Activated naive CD8-positive, alpha-beta T cell treated with anti-CD3 and anti-CD28 coated beads, Interleukin-2, amount 50 U/mL, for 24 hours (primary cell): ENCODE measurements at regions not wholly inside any gene's neighbourhood (a gene's known extent, or its start where the extent isn't known, plus 50 kb on each side); places are given as distances from the start of the nearest gene placed in this dataset.
"Not testable (repeated sequence)": the region's sequence is repeated elsewhere in the genome, so short reads cannot be mapped to it uniquely, and the experiment has no call there.

Experiments used
- ATAC-seq: fragments of 150-1000 bp; cut with Tn5 transposase; one replicate; pipeline ENCODE4 v1.10.0; 2021
- DNase-seq: peaks from one replicate; pipeline ENCODE4 v3.0.0; 2021
- H3K27ac Mint-ChIP-seq: one replicate; pipeline ENCODE4 v1.8.0; 2021; ENCODE audit warnings: mild to moderate bottlenecking, mixed read lengths
- H3K27me3 Mint-ChIP-seq: one replicate; pipeline ENCODE4 v1.8.0; 2021; ENCODE audit warnings: mixed read lengths
- H3K36me3 Mint-ChIP-seq: one replicate; pipeline ENCODE4 v1.8.0; 2021; ENCODE audit warnings: low read depth, mixed read lengths
- H3K4me1 Mint-ChIP-seq: one replicate; pipeline ENCODE4 v1.8.0; 2021; ENCODE audit warnings: mixed read lengths
- H3K4me3 Mint-ChIP-seq: one replicate; pipeline ENCODE4 v1.8.0; 2021; ENCODE audit warnings: mild to moderate bottlenecking, moderate library complexity, mixed read lengths
- H3K9me3 Mint-ChIP-seq: one replicate; pipeline ENCODE4 v1.8.0; 2021; ENCODE audit warnings: mixed read lengths

DNA sequence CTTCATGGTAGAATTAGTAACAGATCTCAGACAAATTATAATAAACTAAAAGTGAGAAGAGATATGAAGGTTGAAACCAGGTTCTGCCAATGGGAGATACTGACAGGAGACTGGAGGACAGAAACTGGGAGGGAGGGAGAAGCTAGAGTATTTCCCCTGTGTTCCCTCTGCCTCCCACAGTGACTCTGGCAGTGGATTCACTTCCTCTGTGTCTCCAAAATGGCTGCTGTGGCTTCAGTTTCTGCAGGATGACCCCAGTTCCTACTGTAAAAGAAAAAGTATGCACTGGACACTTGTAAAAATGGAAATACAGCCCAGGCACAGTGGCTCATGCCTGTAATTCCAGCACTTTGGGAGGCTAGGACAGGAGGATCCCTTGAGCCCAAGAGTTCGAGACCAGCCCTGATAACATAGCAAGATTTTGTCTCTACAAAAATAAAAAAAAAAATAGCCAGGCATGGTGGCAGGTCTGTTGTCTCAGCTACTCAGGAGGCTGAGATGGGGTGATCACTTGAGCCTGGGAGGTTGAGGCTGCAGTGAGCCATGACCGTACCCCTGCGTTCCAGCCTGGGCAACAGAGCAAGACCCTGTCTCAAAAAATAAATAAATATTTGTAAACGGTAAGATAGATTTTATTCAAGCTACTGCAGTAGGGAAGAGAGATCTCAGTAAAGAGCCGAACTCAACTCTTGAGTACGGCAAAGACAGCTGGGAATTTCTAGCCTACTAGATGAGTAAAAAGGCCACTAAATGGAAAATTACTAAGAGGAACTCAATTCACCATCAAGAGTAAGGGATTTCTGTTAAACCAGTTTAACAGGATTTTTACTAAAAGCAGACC lies 156.6 kb upstream of the TRIM24 start:
- Mint-ChIP-seq H3K36me3 (no peaks in the 10 kb centered on the region), H3K27me3 (no peaks in the 10 kb centered on the region), H3K27ac (no peak overlapping the region), H3K9me3 (no peaks in the 10 kb centered on the region), H3K4me1 (no peaks in the 10 kb centered on the region), H3K4me3 (no peak overlapping the region)
- ATAC-seq (no peak), DNase-seq (no peak)

DNA sequence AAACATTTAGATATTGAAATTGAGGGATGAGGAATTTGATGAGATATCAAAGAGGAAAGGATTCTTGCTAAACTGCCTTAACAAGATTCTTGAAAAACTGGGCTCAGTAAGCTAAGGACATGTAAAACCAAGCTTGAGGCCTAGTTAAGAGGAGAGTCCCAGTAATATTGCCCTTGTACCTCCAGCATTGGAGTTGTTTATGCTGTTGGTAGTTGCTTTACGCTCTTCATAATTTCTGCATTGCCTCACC lies 156.1 kb upstream of the TRIM24 start:
- Mint-ChIP-seq H3K9me3 (no peaks in the 10 kb centered on the region), H3K4me1 (no peaks in the 10 kb centered on the region), H3K27ac (no peak overlapping the region), H3K4me3 (no peak overlapping the region), H3K36me3 (no peaks in the 10 kb centered on the region), H3K27me3 (no peaks in the 10 kb centered on the region)
- DNase-seq (no peak), ATAC-seq (no peak)

DNA sequence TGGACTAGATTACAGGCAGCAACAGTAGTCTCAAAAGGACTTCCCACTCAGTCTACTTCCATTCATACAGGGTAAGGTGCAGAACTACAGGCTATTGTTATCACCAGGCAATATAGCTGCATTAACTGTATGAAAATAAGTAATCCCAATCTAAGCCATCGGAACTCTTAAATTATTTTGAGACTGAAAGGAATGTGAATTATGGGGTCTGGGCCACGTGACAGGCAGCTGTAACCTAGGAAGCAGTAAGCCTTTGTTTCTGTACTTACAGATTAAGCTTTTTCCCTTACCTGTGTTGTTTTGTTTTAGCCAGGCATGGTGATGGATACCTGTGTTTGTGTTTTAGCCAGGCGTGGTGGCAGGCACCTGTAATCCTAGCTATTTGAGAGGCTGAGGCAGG lies 152.4 kb upstream of the TRIM24 start:
- DNase-seq (no peak), ATAC-seq (no peak)
- Mint-ChIP-seq H3K36me3 (no peaks in the 10 kb centered on the region), H3K4me3 (no peak overlapping the region), H3K27me3 (no peaks in the 10 kb centered on the region), H3K27ac (no peak overlapping the region), H3K4me1 (no peaks in the 10 kb centered on the region), H3K9me3 (no peaks in the 10 kb centered on the region)

DNA sequence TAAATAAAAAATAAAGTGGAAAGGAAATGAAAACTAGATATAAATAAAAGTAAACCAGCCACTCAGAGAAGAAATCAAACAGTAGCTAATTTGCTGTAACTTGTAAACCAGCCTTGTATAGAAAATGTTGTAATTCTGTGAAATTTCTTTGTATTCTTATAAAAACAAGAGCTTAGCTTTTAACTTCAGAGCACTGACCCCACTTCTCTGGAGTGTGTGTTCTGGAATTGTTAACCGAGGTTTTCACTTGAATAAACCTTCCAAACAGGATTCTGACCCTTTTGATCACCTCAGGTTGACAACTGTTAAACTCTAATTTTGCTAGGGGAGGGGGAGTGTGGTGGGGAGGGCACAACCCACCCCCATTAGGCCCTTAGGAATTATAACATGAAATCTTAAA lies 151.9 kb upstream of the TRIM24 start:
- no peaks in the 10 kb centered on the region for H3K4me1 Mint-ChIP-seq
- no peak overlapping the region for H3K4me3 Mint-ChIP-seq
- DNase-seq = no peak
- H3K9me3 Mint-ChIP-seq = no peaks in the 10 kb centered on the region
- no peaks in the 10 kb centered on the region for H3K27me3 Mint-ChIP-seq
- no peaks in the 10 kb centered on the region for H3K36me3 Mint-ChIP-seq
- no peak for ATAC-seq
- H3K27ac Mint-ChIP-seq = no peak overlapping the region

DNA sequence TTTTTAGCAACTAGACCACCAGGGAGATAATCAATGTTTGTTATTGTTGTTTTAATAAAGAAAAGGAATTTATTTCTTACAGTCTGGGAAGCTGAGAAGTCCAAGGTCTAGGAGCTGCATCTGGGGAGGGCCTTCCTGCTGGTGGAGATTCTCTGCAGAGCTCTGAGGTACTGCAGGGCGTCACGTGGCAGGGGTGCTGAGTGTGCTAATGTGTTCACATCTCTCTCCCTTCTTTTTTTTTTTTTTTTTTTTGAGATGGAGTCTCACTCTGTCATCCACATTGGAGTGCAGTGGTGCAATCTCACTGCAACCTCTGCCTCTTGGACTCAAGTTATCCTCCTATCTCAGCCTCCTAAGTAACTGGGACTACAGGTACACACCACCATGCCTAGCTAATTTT lies 150.9 kb upstream of the TRIM24 start:
- peaks cover 2% of the 10 kb centered on the region for H3K4me1 Mint-ChIP-seq
- no peak for ATAC-seq
- no peak overlapping the region for H3K27ac Mint-ChIP-seq
- no peak for DNase-seq
- H3K4me3 Mint-ChIP-seq = no peak overlapping the region
- no peaks in the 10 kb centered on the region for H3K36me3 Mint-ChIP-seq
- H3K9me3 Mint-ChIP-seq = peaks cover 2% of the 10 kb centered on the region
- no peaks in the 10 kb centered on the region for H3K27me3 Mint-ChIP-seq

DNA sequence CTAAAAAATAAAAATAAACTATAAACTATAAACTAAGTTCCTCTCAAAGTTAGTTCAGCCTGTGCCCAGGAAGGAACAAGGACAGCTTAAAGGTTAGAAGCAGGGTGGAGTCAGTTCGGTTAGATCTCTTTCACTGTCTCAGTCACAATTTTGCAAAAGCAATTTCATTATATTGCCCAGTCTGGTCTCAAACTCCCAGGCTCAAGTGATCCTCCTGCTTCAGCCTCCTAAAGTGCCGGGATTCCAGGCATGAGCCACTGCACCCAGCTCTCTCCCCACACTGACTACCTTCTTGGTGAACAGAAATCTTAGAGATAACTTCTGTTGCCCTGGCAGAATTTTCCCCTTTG lies 146.3 kb upstream of the TRIM24 start:
- Mint-ChIP-seq H3K9me3 (peaks cover 4% of the 10 kb centered on the region), H3K36me3 (no peaks in the 10 kb centered on the region), H3K27ac (no peak overlapping the region), H3K4me1 (peaks cover 4% of the 10 kb centered on the region), H3K4me3 (no peak overlapping the region), H3K27me3 (peaks cover 3% of the 10 kb centered on the region)
- ATAC-seq = no peak
- DNase-seq = no peak

DNA sequence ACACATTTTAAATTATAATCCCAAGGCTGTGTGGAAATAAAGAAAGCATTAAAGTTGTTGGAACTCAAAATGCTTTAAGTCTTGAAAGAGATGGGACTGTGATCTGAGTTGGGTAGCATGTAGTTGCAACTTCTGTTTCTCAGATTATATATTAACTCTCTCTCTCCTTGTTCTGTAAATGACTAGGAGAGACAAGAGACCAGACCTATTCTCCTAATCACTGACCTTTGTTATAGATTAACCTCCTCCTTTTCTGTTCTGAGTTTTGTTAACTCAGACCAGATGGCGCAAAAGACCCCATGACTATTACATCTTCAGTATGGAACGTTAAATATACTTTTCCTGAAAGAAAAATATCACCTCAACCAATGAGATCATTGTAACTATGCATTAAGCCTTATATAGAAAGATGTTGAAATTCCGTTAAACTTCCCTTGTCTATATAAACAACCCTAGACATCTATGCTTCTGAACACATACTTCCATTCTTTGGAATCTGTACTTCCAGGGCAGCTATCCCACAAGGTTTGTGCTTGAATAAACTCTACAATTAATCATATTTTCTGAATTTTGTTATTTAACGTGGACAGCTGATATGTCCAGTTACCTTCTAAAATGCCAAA lies 143.5 kb upstream of the TRIM24 start:
- no peak for DNase-seq
- ATAC-seq = no peak
- Mint-ChIP-seq H3K36me3 (no peaks in the 10 kb centered on the region), H3K27me3 (peaks cover 5% of the 10 kb centered on the region), H3K27ac (no peak overlapping the region), H3K4me3 (no peak overlapping the region), H3K9me3 (peaks cover 5% of the 10 kb centered on the region), H3K4me1 (peaks cover 4% of the 10 kb centered on the region)

DNA sequence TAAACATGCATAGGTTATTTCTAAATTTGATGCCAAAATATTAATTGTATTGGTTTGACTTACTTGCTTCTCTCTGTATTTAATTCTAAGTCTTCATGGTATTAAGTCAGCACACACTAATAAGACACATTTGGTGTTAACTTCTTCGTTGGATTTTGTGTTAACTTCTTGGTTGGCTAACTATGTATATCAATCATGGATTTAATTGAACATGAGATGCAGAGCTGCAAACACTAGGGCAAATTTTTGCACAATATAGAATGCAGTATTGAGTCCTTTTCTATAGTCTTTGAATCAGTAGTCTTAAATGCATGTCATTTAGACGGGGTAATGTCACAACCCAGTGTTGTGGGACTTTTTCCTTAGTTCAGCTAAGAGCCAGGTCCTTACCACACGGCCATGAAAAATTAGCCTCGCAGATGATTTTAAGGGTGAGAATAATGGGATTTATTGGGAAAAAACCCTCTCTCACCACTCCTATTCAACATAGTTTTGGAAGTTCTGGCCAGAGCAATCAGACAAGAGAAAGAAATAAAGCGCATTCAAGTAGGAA lies 142.9 kb upstream of the TRIM24 start:
- H3K36me3 Mint-ChIP-seq = peaks cover 2% of the 10 kb centered on the region
- no peak overlapping the region for H3K4me3 Mint-ChIP-seq
- DNase-seq (no peak), ATAC-seq (no peak)
- H3K27ac Mint-ChIP-seq = no peak overlapping the region
- peaks cover 7% of the 10 kb centered on the region for H3K27me3 Mint-ChIP-seq
- peaks cover 4% of the 10 kb centered on the region for H3K4me1 Mint-ChIP-seq
- H3K9me3 Mint-ChIP-seq = peaks cover 7% of the 10 kb centered on the region

DNA sequence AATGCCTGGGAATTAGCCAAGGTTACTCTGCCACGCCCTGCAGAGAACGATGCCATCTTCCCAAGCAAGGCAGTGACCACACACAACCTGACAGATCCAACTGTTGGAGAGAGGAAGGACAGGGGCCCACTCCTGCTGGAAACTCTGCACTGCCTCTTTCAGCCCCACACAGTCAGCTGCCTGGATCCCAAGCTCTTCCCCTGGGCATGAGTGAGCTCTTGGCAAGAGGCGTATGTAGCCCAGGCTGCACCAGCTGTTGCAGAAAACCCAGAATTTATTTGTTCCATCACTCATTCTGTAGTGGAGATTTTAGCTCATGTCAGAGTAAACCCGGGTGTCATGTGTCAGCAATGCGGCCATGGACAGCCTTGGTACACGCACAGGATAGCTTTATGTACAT lies 135.1 kb upstream of the TRIM24 start:
- peaks cover 4% of the 10 kb centered on the region for H3K27me3 Mint-ChIP-seq
- H3K4me1 Mint-ChIP-seq = no peaks in the 10 kb centered on the region
- peaks cover 2% of the 10 kb centered on the region for H3K36me3 Mint-ChIP-seq
- ATAC-seq (no peak), DNase-seq (no peak)
- no peak overlapping the region for H3K4me3 Mint-ChIP-seq
- no peak overlapping the region for H3K27ac Mint-ChIP-seq
- peaks cover 29% of the 10 kb centered on the region for H3K9me3 Mint-ChIP-seq

DNA sequence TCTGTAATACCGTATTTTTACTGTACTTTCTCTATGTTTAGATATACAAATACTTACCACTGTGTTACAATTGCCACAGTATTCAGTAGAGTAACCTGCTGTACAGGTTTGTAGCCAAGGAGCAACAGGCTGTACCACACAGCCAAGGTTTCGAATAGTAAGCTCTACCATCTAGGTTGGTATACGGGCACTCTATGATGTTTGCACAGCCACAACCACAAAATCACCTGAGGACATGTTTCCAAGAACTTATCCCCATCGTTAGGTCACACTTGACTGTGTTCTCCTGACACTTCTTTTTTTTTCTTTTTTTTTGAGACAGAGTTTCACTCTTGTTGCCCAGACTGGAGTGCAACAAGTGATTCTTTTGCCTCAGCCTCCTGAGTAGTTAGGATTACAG lies 134.6 kb upstream of the TRIM24 start:
- H3K36me3 Mint-ChIP-seq = peaks cover 2% of the 10 kb centered on the region
- peaks cover 4% of the 10 kb centered on the region for H3K27me3 Mint-ChIP-seq
- H3K27ac Mint-ChIP-seq = no peak overlapping the region
- DNase-seq (no peak), ATAC-seq (no peak)
- H3K4me3 Mint-ChIP-seq = no peak overlapping the region
- peaks cover 29% of the 10 kb centered on the region for H3K9me3 Mint-ChIP-seq
- no peaks in the 10 kb centered on the region for H3K4me1 Mint-ChIP-seq

DNA sequence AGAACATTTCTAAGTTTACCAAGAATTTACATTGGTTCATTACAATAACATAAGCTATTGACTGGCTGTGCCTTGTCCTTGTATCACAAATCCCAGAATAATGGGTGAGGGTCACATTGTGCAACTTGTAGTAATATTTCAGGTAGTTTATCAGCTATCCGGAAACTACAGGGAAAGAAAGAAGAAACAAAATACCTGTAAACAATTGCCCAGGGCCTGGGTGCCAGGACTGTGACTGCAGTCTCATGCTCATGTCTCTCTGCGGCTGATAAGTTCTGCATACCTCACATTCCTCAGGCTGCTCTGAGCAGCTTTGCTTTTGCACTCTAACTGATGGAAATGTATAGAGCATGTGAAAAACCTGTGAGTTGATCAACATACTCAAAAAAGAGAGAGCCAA lies 131.8 kb upstream of the TRIM24 start:
- Mint-ChIP-seq H3K36me3 (no peaks in the 10 kb centered on the region), H3K27ac (no peak overlapping the region), H3K4me3 (no peak overlapping the region), H3K4me1 (no peaks in the 10 kb centered on the region), H3K27me3 (no peaks in the 10 kb centered on the region), H3K9me3 (peaks cover 32% of the 10 kb centered on the region)
- DNase-seq = no peak
- ATAC-seq = no peak

DNA sequence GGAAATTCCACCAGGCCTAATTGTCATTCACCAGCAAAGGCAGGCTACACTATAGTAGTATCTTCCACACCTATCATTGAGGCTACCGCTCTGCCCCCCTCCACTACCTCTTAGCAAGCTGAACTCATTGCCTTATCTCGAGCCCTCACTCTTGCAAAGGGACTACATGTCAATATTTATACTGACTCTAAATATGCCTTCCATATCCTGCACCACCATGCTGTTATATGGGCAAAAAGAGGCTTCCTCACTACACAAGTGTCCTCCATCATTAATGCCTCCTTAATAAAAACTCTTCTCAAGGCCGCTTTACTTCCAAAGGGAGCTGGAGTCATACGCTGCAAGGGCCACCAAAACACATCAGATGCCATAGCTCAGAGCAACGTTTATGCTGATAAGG lies 127.2 kb upstream of the TRIM24 start:
- not testable (repeated sequence) for H3K4me1 Mint-ChIP-seq, H3K4me3 Mint-ChIP-seq, H3K27ac Mint-ChIP-seq, ATAC-seq, H3K36me3 Mint-ChIP-seq, DNase-seq, H3K27me3 Mint-ChIP-seq
- peaks cover 37% of the 10 kb centered on the region for H3K9me3 Mint-ChIP-seq

DNA sequence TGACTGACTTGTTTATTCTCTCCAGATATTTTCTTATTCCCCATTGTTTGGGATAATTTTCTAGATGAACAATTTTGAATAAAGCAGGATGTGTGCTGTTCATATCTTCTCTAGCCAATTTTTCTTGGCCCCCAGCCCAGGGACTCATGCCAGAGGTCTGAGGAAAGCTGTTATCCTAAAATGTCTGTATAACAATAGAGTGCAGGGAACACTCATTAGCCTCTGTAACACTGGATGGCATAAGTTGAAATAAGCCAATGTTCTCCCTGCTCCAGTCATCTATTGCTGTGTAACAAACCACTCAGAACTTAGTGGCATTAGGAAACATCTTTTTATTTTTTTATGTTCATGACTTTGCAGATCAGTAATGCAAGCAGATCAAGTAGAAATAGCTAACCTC lies 121.7 kb upstream of the TRIM24 start:
- no peak for DNase-seq
- H3K36me3 Mint-ChIP-seq = peaks cover 5% of the 10 kb centered on the region
- H3K27ac Mint-ChIP-seq = no peak overlapping the region
- no peak for ATAC-seq
- peaks cover 48% of the 10 kb centered on the region for H3K9me3 Mint-ChIP-seq
- H3K4me1 Mint-ChIP-seq = no peaks in the 10 kb centered on the region
- H3K4me3 Mint-ChIP-seq = no peak overlapping the region
- no peaks in the 10 kb centered on the region for H3K27me3 Mint-ChIP-seq

DNA sequence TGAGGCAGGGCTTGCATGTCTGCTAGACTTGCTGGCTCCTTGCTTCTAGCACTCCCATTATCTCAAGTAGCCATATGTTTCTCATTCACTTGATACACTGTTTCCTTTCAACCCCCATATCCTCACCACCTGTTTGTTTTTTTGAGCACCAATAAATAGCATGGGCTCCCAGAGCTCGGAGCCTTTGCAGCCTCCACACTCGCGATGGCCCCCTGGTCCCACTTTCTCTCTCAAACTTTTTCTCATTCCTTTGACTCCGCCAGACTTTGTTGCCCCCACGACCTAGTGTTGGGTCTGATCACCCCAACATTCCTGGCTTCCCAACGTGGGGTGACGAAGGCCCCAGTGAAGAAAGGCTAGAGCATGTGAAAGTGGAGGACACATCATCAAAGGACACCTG lies 120.8 kb upstream of the TRIM24 start:
- peaks cover 53% of the 10 kb centered on the region for H3K9me3 Mint-ChIP-seq
- not testable (repeated sequence) for H3K4me3 Mint-ChIP-seq, ATAC-seq, H3K27me3 Mint-ChIP-seq, H3K4me1 Mint-ChIP-seq, H3K27ac Mint-ChIP-seq, DNase-seq, H3K36me3 Mint-ChIP-seq

DNA sequence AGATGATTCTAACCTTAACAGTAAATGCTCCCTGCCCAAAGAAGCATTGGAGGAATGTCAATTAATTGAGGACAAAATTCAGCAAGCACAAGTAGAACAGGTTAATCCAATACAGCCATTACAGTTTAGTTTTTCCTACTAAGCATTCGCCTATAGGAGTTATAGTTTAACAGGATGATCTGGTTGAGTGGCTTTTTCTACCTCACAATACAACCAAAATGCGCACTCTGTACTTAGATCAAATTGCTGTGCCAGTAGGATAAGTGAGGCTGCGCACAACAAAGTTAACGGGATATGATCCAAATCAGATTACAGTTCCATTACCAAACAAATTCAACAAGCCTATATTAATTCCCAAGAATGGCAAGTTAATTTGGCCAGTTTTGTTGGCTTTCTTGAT lies 117.1 kb upstream of the TRIM24 start:
- Mint-ChIP-seq H3K4me3 (no peak overlapping the region), H3K36me3 (peaks cover 3% of the 10 kb centered on the region), H3K9me3 (peaks cover 54% of the 10 kb centered on the region), H3K27me3 (no peaks in the 10 kb centered on the region), H3K27ac (no peak overlapping the region), H3K4me1 (no peaks in the 10 kb centered on the region)
- no peak for ATAC-seq
- DNase-seq = no peak
